ENCODE measurements at regions not wholly inside any gene's neighbourhood (a gene's known extent, or its start where the extent isn't known, plus 50 kb on each side); places are given as distances from the start of the nearest gene placed in this dataset.
"Not testable (repeated sequence)": the region's sequence is repeated elsewhere in the genome, so short reads cannot be mapped to it uniquely, and the experiment has no call there.

DNA sequence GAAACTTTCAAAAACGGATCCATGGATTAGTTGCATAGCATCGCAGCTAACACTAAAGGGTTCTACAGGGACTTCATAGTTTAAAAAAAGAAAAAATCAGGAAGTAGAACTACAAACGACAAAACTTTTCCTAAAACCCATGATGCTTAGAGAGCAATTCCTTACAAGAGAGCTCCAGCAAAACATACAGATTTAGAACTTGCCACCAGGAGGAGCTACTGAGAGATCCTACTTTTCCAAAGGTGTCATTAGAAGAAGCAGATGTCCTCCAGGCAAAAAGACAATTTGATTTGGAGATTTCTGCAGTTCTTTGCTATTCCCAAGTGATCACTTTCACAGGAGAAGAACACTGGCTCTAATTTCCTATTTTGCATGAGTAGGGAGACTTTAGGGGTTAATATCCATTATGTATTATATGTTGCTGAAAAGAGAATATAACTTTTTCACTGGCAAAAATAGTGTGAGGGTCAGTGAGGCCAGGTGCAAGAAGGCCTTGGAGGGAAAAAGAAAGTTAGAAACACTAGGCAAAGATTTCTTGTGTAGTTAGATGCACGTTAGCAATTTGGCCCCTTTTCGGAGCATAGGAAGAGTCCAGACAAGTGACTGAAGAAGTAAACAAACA is 436.2 kb downstream of the SUCLG1 start:
- intact Hi-C loops (cut with DNase I): no loop called here
- no peak for DNase-seq (ENCODE audit: low spot score)

DNA sequence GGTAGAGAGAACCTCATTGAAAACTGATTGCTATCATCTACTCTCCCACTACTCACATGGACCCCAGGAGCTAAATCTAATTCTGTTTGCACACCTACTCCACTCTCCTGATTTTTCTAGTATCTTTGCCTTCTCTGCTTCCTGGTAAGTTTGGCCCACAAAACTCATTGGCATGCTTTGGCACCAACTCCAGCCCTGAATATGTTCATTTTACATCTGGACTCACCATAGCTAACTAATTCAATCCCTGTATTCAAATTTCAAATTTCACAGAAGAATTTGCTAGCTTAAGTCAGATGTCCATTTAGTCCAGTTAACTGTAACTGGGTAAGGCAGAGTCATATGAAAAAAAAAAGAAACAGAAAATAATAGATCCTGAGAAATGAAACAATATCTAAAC is 442.1 kb downstream of the SUCLG1 start:
- DNase-seq (ENCODE audit: low spot score): no peak
- intact Hi-C loops (cut with DNase I): no loop called here

DNA sequence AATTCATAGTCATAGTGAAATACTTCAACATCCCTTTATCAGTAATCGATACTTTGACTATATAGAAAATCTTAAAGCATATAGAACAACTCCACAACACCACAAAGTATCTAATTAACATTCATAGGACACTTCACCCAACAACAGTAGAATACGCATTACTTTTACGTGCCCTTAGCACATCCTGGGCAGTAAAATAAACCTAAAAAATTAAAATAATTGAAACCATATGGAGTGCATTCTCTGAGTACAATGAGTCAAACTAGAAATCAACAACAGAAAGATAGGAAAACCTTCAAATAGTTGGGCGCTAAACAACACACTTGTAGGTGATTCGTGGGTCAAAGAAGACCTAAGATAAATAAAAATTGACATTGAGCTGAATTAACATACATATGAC is 442.9 kb downstream of the SUCLG1 start:
- intact Hi-C loops (cut with DNase I): no loop called here
- DNase-seq (ENCODE audit: low spot score): no peak

DNA sequence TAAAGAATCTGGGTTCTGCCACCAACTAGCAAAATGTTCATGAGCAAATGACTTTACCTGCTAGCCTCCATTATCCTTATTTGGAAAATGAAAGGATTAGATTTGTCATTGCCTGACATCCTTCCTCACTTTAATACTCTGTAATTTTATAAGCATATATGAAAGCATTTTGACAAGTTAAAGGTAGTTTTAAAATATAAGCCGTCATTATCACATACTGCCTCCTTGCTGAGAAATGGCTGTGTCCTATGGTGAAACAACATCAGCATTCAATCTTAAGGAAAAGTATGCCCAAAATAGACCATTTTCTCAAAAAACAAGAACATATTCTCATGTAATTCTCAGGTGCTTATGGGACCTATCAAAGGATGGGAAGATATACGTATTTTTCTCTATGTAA is 461.2 kb downstream of the SUCLG1 start:
- intact Hi-C loops (cut with DNase I): no loop called here
- no peak for DNase-seq (ENCODE audit: low spot score)

DNA sequence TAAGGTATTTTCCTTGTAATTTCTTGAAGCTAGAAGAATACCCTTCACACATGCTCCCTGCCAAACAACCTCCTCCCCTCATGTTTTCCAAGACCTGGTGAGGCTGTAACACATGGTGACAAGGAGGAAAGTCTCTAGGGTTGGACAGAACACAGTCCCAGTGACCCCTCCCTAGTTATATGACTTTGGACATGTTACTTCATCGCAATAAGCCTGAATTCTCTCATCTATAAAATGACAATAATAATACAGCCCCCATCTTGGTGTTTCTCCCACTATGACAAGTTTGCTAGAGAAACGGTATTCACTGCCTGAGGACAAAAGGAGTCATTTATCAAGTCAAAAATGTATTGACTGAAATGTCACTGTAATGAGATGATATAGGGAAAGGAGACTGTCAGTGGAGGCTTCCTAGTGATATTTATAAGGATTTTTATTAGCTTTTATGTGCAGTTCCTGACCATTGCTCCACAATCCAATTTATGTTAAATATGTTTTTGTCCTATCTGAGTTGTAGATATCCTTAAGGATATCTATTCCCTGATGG is 464.4 kb downstream of the SUCLG1 start:
- DNase-seq (ENCODE audit: low spot score): no peak
- intact Hi-C loops (cut with DNase I): no loop called here

DNA sequence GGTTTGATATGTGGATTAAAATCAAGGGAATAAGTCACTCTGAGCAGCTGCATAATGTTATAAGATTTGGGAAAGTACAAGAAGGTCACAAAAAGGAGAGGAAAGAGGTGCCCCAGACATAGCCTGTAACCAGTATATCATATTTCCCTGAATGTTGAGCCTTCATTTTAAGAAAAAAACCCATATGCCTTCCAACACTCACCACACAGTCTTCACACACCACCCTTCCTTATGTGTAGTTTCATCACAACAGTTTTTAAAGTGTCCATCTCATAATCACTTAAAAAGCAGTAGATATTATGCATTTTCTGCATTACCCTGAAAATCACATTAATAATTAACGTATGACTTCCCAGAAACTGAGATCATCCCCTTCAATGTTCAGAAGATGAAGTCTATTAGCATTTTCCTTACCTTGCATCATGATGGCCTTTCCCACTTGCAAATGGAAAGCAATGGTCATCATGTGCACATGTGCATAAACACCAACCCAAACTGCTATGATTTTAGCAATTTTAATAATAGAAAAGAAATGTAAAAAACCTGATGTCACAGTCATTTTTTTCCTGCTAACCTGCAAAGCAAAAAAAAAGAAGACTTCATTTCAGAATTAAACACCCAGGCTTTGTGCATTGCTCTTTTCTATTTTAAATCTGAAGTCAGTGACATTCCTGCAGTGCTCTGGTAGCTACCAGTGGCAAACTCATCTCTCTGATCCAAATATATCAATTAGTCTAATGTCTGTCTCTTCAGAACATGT is 465.0 kb downstream of the SUCLG1 start:
- intact Hi-C loops (cut with DNase I): no loop called here
- no peak for DNase-seq (ENCODE audit: low spot score)

DNA sequence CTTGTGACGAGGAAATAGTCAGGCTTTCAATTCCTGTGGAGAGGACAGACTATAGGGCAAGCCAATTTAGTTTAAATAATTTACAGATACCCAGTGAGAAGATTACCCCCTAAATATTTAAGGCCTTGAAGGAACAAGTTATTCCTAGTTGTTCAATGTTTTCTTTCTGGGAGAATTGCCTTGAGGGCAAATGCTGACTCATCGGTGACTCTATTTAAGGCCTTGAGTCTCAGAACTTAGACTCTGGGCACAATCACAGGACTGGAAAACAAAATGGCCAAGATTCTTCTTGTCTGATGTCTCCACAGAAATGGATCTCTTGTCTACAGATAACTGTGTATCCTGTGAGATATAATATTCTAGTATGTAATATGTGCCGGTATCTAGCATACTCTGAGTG is 467.1 kb downstream of the SUCLG1 start:
- intact Hi-C loops (cut with DNase I): no loop called here
- no peak for DNase-seq (ENCODE audit: low spot score)

DNA sequence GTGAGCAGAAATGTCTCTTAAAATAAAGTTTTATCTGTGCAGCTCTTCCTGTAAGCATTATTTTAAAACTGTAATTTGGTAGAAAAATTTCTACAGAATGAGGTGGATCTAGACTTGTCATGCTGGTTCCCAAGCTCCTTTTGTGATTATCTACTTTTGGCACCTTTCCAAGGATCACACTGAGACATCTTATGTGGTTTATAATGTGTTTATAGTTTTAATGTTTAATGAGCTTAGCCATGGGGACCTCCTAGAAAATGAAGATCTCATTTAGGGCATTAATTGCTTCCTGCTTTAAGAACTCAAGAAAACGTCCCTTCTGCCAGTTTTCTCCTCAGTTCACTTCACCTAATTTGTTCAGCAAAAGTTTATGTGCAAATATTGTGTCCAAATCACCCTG is 468.4 kb downstream of the SUCLG1 start:
- DNase-seq (ENCODE audit: low spot score): no peak
- intact Hi-C loops (cut with DNase I): no loop called here

DNA sequence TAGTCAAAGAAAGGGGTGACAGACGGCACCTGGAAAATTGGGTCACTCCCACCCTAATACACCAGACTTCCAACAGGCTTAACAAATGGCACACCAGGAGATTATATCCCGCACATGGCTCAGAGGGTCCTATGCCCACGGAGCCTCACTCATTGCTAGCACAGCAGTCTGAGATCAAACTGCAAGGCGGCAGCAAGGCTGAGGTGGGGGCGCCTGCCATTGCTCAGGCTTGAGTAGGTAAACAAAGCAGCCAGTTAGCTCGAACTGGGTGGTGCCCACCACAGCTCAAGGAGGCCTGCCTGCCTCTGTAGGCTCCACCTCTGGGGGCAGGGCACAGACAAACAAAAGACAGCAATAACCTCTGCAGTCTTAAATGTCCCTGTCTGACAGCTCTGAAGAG is 482.5 kb downstream of the SUCLG1 start:
- intact Hi-C loops (cut with DNase I); DNase-seq (ENCODE audit: low spot score): not testable (repeated sequence)

DNA sequence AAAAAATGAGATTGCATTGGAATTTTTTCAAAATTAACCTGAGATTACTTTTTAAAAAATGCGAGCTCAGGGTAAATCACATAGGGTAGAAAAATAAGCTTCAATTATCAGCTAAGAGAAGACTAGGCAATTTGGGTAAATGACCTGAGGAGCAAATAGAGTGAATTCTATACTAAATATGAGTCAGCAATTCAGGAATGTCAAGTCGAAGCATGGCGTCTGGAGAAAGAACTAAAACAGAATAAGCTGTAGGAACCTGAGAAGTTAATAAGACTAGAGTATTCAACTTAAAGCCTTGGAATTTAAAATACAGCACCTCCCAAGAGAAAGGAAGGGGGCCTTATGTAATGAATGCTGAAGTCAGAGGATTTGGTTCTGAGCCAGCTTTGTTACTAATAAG is 487.0 kb downstream of the SUCLG1 start:
- intact Hi-C loops (cut with DNase I): no loop called here
- DNase-seq (ENCODE audit: low spot score): no peak

DNA sequence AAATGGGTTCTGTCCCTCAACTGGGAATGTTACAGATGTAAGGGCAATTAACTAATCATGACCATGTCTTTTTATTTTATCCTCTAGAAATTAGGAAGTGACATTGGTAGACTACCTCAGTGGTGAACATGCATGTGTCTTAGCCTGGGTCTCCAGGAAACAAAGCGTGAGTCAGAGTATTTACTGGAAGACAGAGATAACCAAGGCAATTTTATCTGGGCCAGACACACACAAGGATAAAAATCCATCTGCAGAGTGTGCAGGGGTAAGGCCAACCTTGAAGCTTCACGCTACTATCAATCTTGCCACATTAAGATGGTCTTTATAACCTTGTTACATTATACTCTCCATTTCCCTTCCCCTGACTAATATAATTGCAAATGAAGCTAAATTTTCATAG is 487.5 kb downstream of the SUCLG1 start:
- intact Hi-C loops (cut with DNase I): no loop called here
- DNase-seq (ENCODE audit: low spot score): no peak

DNA sequence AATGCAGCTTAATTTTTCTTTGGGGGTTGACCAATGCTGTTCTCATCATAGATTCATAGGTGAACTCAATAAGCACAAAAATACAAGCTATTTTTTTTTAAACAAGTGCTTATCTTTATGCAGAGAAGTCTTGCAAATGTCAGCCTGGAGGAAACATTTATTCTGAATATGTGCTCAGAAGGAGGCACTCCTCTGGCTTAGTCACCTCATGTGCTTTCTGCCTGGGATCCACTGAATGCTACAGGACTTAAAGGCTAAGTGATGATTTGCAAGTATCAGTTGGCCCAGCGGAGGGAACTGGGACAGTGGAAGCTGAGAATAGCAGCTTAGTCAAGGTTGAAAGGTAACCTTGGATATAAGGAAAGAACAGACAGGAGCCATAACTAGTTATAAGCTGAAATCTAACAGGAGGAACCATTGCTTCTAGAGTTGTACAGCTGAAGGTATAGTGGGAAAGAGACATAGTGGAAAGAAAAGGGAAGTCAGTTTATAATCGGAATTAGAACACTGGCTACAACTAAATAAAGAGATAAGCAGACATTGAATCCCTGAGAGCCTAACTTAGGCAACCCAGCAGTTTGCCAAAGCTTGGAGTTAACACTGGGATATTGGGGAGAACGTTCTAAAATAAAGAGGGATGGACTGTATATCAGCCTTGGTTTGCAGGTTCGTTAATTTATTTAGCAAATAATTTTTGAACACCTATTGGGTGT is 488.7 kb downstream of the SUCLG1 start:
- DNase-seq (ENCODE audit: low spot score): no peak
- intact Hi-C loops (cut with DNase I): no loop called here

DNA sequence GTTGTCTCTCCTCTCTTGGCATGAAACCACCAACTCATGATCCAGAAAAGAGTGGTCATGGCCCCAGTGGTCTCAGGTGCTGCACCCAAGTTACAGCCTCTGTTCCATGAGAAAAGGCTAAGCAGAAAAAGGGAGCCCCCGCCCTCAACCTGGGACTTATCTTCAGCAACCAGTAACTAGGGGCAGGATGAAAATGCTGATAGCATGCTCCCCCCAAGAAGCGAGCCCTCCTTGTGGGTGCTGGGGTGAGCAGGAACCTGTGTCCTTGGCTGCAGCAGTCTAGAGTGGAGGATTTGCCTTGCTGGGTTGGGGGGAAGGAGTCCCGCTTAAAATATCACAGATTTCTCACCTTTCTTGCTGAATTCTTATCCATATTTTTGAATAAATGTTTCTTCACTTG is 490.0 kb downstream of the SUCLG1 start:
- DNase-seq (ENCODE audit: low spot score): no peak

DNA sequence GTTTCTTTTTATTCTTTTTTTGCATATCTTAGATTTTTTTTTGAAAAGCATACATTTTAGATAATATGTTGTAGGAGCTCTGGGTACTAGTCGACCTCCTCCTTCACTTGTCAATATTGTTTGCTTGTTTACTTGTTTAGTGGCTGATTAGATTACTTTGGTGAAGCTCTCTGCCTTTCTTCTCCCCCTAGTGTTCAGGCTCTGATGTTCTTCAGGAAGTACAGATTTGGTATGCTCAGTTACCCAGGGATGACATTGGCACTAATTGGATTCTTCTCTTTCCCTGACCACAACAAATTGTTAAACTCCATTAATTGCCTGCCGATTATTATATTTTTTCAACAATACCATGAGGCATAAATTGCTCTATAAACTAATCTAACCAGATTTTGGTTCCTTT is 491.2 kb downstream of the SUCLG1 start:
- intact Hi-C loops (cut with DNase I): no loop called here
- DNase-seq (ENCODE audit: low spot score): no peak

More for the DNA sequence above, 490.0 kb downstream of the SUCLG1 start:
- intact Hi-C loops (cut with DNase I): no loop called here

DNA sequence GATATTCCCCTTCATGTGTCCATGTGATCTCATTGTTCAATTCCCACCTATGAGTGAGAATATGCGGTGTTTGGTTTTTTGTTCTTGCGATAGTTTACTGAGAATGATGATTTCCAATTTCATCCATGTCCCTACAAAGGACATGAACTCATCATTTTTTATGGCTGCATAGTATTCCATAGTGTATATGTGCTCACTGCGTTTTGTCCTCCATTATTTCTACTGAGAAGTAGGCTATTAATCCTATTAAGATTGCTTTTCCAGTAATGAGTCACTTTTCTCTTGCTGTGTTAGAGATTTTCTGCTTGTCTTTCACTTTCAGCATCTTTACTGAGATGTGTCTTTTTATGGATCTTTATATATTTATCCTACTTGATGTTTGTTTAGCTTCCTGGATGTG is 492.1 kb downstream of the SUCLG1 start:
- intact Hi-C loops (cut with DNase I); DNase-seq (ENCODE audit: low spot score): not testable (repeated sequence)

DNA sequence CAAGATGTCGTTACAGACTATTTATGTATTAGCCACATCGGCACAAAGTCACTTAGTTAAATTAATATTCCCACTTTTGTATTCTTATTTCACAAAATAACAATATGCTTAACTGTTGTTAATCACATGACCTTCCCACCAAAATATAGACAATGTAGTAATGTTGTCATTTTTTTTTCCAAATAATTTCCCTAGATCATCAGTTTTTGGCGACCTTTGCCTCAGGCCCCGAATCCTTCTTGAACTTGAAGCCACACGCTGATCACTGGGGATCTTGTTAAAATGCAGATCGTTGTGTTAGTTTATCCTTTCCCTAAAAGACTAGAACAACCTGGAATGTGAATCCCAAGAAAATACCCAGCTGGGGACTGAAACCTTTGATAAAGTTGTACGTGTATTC is 497.6 kb downstream of the SUCLG1 start:
- intact Hi-C loops (cut with DNase I): no loop called here
- no peak for DNase-seq (ENCODE audit: low spot score)

DNA sequence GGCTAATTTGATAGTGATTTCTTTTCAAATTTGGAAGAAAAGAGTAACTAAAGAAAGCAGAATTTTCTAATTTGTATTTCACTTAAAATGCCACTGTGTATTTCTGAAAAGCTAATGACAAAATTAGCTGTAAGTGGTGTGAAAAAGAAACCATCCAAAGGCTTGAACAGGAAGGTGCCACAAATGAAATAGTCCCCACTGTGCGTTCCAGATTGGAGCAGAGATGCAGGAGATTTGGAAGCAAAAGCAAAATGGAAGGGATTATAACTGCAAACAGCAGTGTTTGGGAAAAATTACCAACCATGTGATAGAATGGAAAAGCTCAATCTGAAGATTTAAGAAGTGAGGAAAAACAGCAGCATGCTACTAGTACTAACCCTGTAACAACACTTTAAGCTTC is 498.7 kb downstream of the SUCLG1 start:
- intact Hi-C loops (cut with DNase I): no loop called here
- DNase-seq (ENCODE audit: low spot score): no peak

DNA sequence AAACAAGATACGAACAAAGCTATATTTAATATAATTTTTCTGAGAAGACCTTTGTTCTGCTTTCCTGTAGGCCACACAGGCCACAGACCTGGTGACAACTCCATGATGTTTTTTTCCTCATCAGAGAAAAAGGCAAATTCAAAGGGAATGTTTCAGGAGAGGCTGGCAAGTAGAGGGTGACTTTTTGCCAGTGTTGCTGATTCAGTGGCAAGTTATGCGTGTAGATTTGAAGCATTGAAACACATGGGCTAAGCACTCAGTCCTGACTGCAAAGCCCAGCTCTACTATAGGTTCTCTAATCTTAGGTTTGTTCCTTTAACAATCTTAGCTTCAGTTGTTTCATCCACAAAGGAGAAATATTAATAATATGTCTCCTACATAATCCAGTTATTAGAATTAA is 499.8 kb downstream of the SUCLG1 start:
- DNase-seq (ENCODE audit: low spot score): no peak
- intact Hi-C loops (cut with DNase I): no loop called here

DNA sequence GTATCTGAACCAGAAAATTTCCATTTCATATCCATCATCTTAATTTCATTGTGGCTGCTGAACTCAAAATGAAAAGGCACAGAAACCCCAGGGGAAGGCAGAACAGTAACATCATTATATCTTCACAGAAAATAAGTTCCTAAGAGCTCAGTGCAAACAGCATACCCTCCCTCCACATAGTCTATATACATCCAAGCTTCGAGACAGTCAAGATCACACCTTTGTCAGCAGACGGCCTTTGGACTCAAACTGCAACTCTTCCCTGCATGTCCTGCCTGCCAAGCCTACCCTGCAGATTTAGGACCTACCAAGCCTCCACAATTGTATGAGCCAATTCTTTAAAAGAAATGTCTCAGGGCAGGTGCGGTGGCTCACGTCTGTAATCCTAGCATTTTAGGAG is 502.1 kb downstream of the SUCLG1 start:
- intact Hi-C loops (cut with DNase I): no loop called here

DNA sequence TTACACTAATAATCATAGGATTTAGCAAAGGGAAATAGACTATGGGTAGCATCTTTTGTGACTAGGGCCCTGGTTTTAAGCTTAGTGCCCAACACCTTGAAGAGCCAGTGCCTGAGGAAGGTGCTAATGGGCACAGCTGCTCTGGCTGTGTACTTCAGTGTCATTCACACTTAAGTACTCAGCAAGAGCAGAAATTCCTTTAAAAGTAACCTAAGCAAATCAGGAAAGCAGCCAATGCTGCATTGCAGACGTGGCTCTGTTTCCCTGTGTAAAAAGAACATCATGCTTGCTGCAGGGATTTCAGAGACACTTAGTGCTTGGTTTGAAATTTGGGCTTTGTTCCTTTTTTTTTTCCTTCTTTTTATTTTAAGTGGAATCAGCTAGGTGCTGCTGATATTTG is 505.4 kb downstream of the SUCLG1 start:
- DNase-seq (ENCODE audit: low spot score): no peak
- intact Hi-C loops (cut with DNase I): no loop called here

More for the DNA sequence above, 502.1 kb downstream of the SUCLG1 start:
- no peak for DNase-seq (ENCODE audit: low spot score)
